H1 (cell line): ENCODE measurements at regions not wholly inside any gene's neighbourhood (a gene's known extent, or its start where the extent isn't known, plus 50 kb on each side); places are given as distances from the start of the nearest gene placed in this dataset.

Experiments used
- CTCF ChIA-PET: fragments of 300-600 bp; sonication (Branson Sonifier 250); formaldehyde crosslinking; loops from one replicate; lab custom pipeline; 2021; ENCODE audit not compliant: partially characterized antibody; lab: Charles Lee
- POLR2A ChIA-PET: fragments of 300-600 bp; sonication (Branson Sonifier 250); formaldehyde crosslinking; loops from one replicate; lab custom pipeline; 2021; ENCODE audit warnings: inconsistent platforms; ENCODE audit not compliant: partially characterized antibody; lab: Charles Lee
- DNase-seq, 2 experiments: peaks; one replicate each; pipeline versions ENCODE4 v3.0.0 to v3.0.0-alpha.2; 2010 to 2022; ENCODE audit warnings: low spot score in 2 of 2, low read depth in 1 of 2, mixed read lengths in 1 of 2
- FAIRE-seq: peaks from 2 replicates; lab custom pipeline; 2011; peaks lifted over from hg19 to GRCh38; lab: Jason Lieb, UNC
- H2AFZ ChIP-seq: 2 replicates; pipeline ENCODE4 v1.8.1; 2012; ENCODE audit warnings: low read length, inconsistent platforms
- H2AK5ac ChIP-seq: 2 replicates; pipeline ENCODE4 v1.6.1; 2013; ENCODE audit warnings: low read depth, low read length
- H2BK120ac ChIP-seq: replicated peaks from 2 replicates; pipeline ENCODE3; 2013; ENCODE audit warnings: low read depth, low read length, inconsistent platforms
- H2BK12ac ChIP-seq: 2 replicates; pipeline ENCODE4 v1.6.1; 2013; ENCODE audit warnings: low read depth, low read length
- H2BK15ac ChIP-seq: 2 replicates; pipeline ENCODE4 v1.6.1; 2013; ENCODE audit warnings: low read length
- H2BK20ac ChIP-seq: 2 replicates; pipeline ENCODE4 v1.6.1; 2013; ENCODE audit warnings: low read length
- H2BK5ac ChIP-seq: 2 replicates; pipeline ENCODE4 v1.6.1; 2013; ENCODE audit warnings: low read depth, low read length
- H3K14ac ChIP-seq: 2 replicates; pipeline ENCODE4 v1.6.1; 2013; ENCODE audit warnings: inconsistent platforms; ENCODE audit not compliant: insufficient read length
- H3K18ac ChIP-seq: 2 replicates; pipeline ENCODE4 v1.6.1; 2013; ENCODE audit warnings: low read length; ENCODE audit errors: extremely low read depth
- H3K23ac ChIP-seq: 2 replicates; pipeline ENCODE4 v1.6.1; 2013; ENCODE audit warnings: inconsistent platforms; ENCODE audit not compliant: insufficient read length
- H3K23me2 ChIP-seq: 2 replicates; pipeline ENCODE4 v1.6.1; 2013; ENCODE audit warnings: low read depth, low read length
- H3K27ac ChIP-seq: 2 replicates; pipeline ENCODE4 v1.6.1; 2011; ENCODE audit warnings: low read depth, low read length, inconsistent platforms
- H3K27me3 ChIP-seq, 4 experiments: replicated peaks in 1 of 4; 1 replicate in 1 of 4; 2 replicates in 3 of 4; pipeline versions ENCODE4 v1.6.1 to v1.8.1; 2011 to 2013; ENCODE audit warnings: low read length in 3 of 4, mild to moderate bottlenecking in 3 of 4, inconsistent platforms in 2 of 4, mixed read lengths in 2 of 4, moderate library complexity in 1 of 4; ENCODE audit not compliant: control insufficient read depth in 3 of 4, insufficient read depth in 3 of 4; ENCODE audit errors: extremely low read depth in 1 of 4
- H3K36me3 ChIP-seq, 4 experiments: 2 replicates each; pipeline versions ENCODE4 v1.6.1 to v1.8.1; 2011 to 2013; ENCODE audit warnings: mild to moderate bottlenecking in 4 of 4, low read length in 3 of 4, moderate library complexity in 2 of 4, control low read depth in 1 of 4, inconsistent platforms in 1 of 4; ENCODE audit not compliant: insufficient read depth in 4 of 4, control insufficient read depth in 2 of 4
- H3K4ac ChIP-seq: replicated peaks from 2 replicates; pipeline ENCODE3; 2013; ENCODE audit warnings: low read length, low read depth, mixed read lengths, inconsistent platforms; ENCODE audit not compliant: insufficient read length
- H3K4me1 ChIP-seq, 4 experiments: replicated peaks in 1 of 4; 1 replicate in 1 of 4; 2 replicates in 3 of 4; pipeline versions ENCODE4 v1.6.1 to v1.8.1; 2011 to 2013; ENCODE audit warnings: low read length in 3 of 4, inconsistent platforms in 2 of 4, mixed read lengths in 1 of 4; ENCODE audit not compliant: insufficient read depth in 4 of 4, control insufficient read depth in 3 of 4
- H3K4me2 ChIP-seq, 2 experiments: 2 replicates each; pipeline versions ENCODE4 v1.6.1 to v1.8.1; 2011 to 2013; ENCODE audit warnings: low read depth in 2 of 2, low read length in 2 of 2, control low read depth in 1 of 2, inconsistent platforms in 1 of 2, mild to moderate bottlenecking in 1 of 2; ENCODE audit not compliant: insufficient read depth in 1 of 2
- H3K4me3 ChIP-seq, 4 experiments: fragments of 200-600, 300-600 bp in 1 of 4; sonication (generic), shearing (Covaris generic), sonication (Bioruptor Twin) in 1 of 4; 2 replicates each; pipeline versions ENCODE4 v1.5.1 to v1.8.1; 2011 to 2016; ENCODE audit warnings: low read length in 4 of 4, low read depth in 3 of 4, control low read depth in 2 of 4, inconsistent platforms in 2 of 4, mild to moderate bottlenecking in 2 of 4, mixed read lengths in 1 of 4, moderate library complexity in 1 of 4; ENCODE audit not compliant: insufficient read depth in 2 of 4; ENCODE audit errors: extremely low read depth in 1 of 4
- H3K56ac ChIP-seq: replicated peaks from 2 replicates; pipeline ENCODE3; 2013; ENCODE audit warnings: low read depth, mild to moderate bottlenecking, mixed read lengths, low read length, inconsistent platforms; ENCODE audit not compliant: insufficient read length
- H3K79me1 ChIP-seq: 2 replicates; pipeline ENCODE4 v1.6.1; 2013; ENCODE audit warnings: low read depth, low read length, control low read depth
- H3K79me2 ChIP-seq, 2 experiments: 2 replicates each; pipeline versions ENCODE4 v1.6.1 to v1.8.1; 2012 to 2013; ENCODE audit warnings: low read length in 2 of 2, mild to moderate bottlenecking in 2 of 2, inconsistent platforms in 1 of 2; ENCODE audit not compliant: insufficient read depth in 2 of 2, control insufficient read depth in 1 of 2
- H3K9ac ChIP-seq, 4 experiments: replicated peaks in 1 of 4; 1 replicate in 1 of 4; 2 replicates in 3 of 4; pipeline versions ENCODE4 v1.6.1 to v1.8.1; 2011 to 2013; ENCODE audit warnings: low read depth in 3 of 4, low read length in 3 of 4, control low read depth in 2 of 4, mild to moderate bottlenecking in 2 of 4, moderate library complexity in 2 of 4, inconsistent platforms in 1 of 4; ENCODE audit errors: extremely low read depth in 1 of 4
- H3K9me3 ChIP-seq, 2 experiments: 2 replicates each; pipeline versions ENCODE4 v1.6.1 to v1.8.1; 2012 to 2013; ENCODE audit warnings: mild to moderate bottlenecking in 2 of 2, moderate library complexity in 2 of 2, control low read depth in 1 of 2, inconsistent platforms in 1 of 2, low read depth in 1 of 2, low read length in 1 of 2, mixed read lengths in 1 of 2; ENCODE audit not compliant: insufficient read depth in 2 of 2
- H4K20me1 ChIP-seq, 2 experiments: replicated peaks in 1 of 2; 2 replicates each; pipeline versions ENCODE3 to v1.8.1; 2011 to 2013; ENCODE audit warnings: inconsistent platforms in 2 of 2, low read length in 2 of 2, mild to moderate bottlenecking in 1 of 2; ENCODE audit not compliant: insufficient read depth in 2 of 2, control insufficient read depth in 1 of 2
- H4K5ac ChIP-seq: 2 replicates; pipeline ENCODE4 v1.6.1; 2013; ENCODE audit warnings: low read length, low read depth, mixed read lengths, inconsistent platforms; ENCODE audit not compliant: insufficient read length
- H4K8ac ChIP-seq: 2 replicates; pipeline ENCODE4 v1.8.0; 2013; ENCODE audit warnings: mild to moderate bottlenecking, moderate library complexity, low read length, inconsistent platforms; ENCODE audit not compliant: insufficient read depth; ENCODE audit errors: extremely low read depth
- H4K91ac ChIP-seq: replicated peaks from 2 replicates; pipeline ENCODE3; 2013; ENCODE audit warnings: low read length, mixed read lengths, inconsistent platforms; ENCODE audit not compliant: insufficient read length
- CBX8 ChIP-seq: fragments of 300-800, 300-1000 bp; sonication (generic); IDR thresholded peaks from 2 replicates; pipeline ENCODE4 v1.7.1; 2016; ENCODE audit warnings: low read depth, low read length, borderline replicate concordance
- E2F6 ChIP-seq: IDR thresholded peaks from 2 replicates; pipeline ENCODE4 v1.6.1; 2012; ENCODE audit warnings: inconsistent platforms
- JUN ChIP-seq: IDR thresholded peaks from 2 replicates; pipeline ENCODE4 v1.6.1; 2011; ENCODE audit warnings: low read depth, mild to moderate bottlenecking, improper control_type of control experiment, low read length
- MAX ChIP-seq: IDR thresholded peaks from 2 replicates; pipeline ENCODE4 v1.6.1; 2012; ENCODE audit warnings: inconsistent platforms
- POLR2A ChIP-seq, 2 experiments: IDR thresholded peaks; 1 replicate in 1 of 2; 2 replicates in 1 of 2; pipeline ENCODE4 v1.6.1; 2011; ENCODE audit warnings: low read depth in 2 of 2, low read length in 2 of 2, mild to moderate bottlenecking in 2 of 2; ENCODE audit errors: control extremely low read depth in 1 of 2
- RFX5 ChIP-seq: IDR thresholded peaks from 2 replicates; pipeline ENCODE4 v1.6.1; 2011; ENCODE audit warnings: low read depth, low read length, improper control_type of control experiment, borderline replicate concordance
- RNF2 ChIP-seq: fragments of 200-900, 300-1000 bp; sonication (generic); IDR thresholded peaks from 2 replicates; pipeline ENCODE4 v1.7.1; 2016; ENCODE audit warnings: borderline replicate concordance, low read depth, mild to moderate bottlenecking, antibody characterized with exemption, low read length; ENCODE audit not compliant: poor library complexity, severe bottlenecking; ENCODE audit errors: missing control alignments
- SP2 ChIP-seq: IDR thresholded peaks from 2 replicates; pipeline ENCODE4 v1.6.1; 2012; ENCODE audit warnings: mild to moderate bottlenecking, low read length, inconsistent platforms
- SUZ12 ChIP-seq: fragments of 200-600 bp; sonication (generic); IDR thresholded peaks from 2 replicates; pipeline ENCODE4 v1.6.1; 2012; ENCODE audit warnings: mild to moderate bottlenecking, inconsistent platforms, low read length, moderate library complexity, mixed read lengths
- TAF1 ChIP-seq: IDR thresholded peaks from 2 replicates; pipeline ENCODE4 v1.6.1; 2011; ENCODE audit warnings: mild to moderate bottlenecking, low read depth, low read length
- TAF7 ChIP-seq: optimal IDR thresholded peaks from 2 replicates; pipeline ENCODE3; 2011; ENCODE audit warnings: low read depth, mild to moderate bottlenecking, inconsistent platforms, low read length, moderate library complexity, borderline replicate concordance
- USF2 ChIP-seq: IDR thresholded peaks from 2 replicates; pipeline ENCODE4 v1.6.1; 2011; ENCODE audit warnings: low read length, improper control_type of control experiment
- YY1 ChIP-seq: IDR thresholded peaks from 2 replicates; pipeline ENCODE4 v1.6.1; 2011; ENCODE audit warnings: low read depth, mild to moderate bottlenecking, low read length
- WGBS, 2 experiments: shearing (Covaris generic) in 1 of 2; methylation state at CpG; one replicate each; pipeline versions ENCODE4 v1.1.6 to v1.1.7; 2013 to 2015; ENCODE audit warnings: low lambda C conversion rate in 2 of 2, mixed read lengths in 2 of 2, inconsistent platforms in 1 of 2, low coverage in 1 of 2, missing lambda C conversion rate in 1 of 2; ENCODE audit not compliant: insufficient replicate concordance in 2 of 2, insufficient coverage in 1 of 2, insufficient read length in 1 of 2; ENCODE audit errors: extremely low coverage in 1 of 2, missing lambda C conversion rate in 1 of 2; 5-methylcytosine and 5-hydroxymethylcytosine counted together

- 86% methylated on average over 1 of the region's 1 CpG; no CpG with 5 or more reads in 1 of the 2 experiments for WGBS, 2 experiments
- H2BK5ac ChIP-seq: no peak overlapping the region
- ChIA-PET POLR2A (no interaction called here), CTCF (interaction anchor here (0.7 to 1.5 kb wide), 3 partner anchors 18 to 303 kb away, joined by 3 to 4 read pairs (median 3); no protein-coding TSS in a partner anchor)
- no peak overlapping the region for H3K27ac ChIP-seq
- H3K4me1 ChIP-seq: peaks cover 0 to 3% (median 2%) of the 10 kb centered on the region in 4 experiments; a peak in 2 of 7 replicates
- no peak overlapping the region for H4K8ac ChIP-seq
- no peak overlapping the region for H2BK15ac ChIP-seq
- no peaks in the 10 kb centered on the region for H3K79me1 ChIP-seq
- no peak overlapping the region for H2BK12ac ChIP-seq
- DNase-seq (no peak), FAIRE-seq (no peak)
- H4K91ac ChIP-seq: no peak overlapping the region
- H2BK120ac ChIP-seq: no peak overlapping the region
- H3K79me2 ChIP-seq: no peaks in the 10 kb centered on the region
- no peaks in the 10 kb centered on the region for H3K23me2 ChIP-seq
- H2AFZ ChIP-seq: no peak overlapping the region
- H3K36me3 ChIP-seq: no peaks in the 10 kb centered on the region
- H3K9ac ChIP-seq: no peak overlapping the region
- no peak overlapping the region for H3K4me3 ChIP-seq
- no peak overlapping the region for H3K23ac ChIP-seq
- no peak overlapping the region for H3K18ac ChIP-seq
- H4K20me1 ChIP-seq: no peaks in the 10 kb centered on the region
- no peak overlapping the region for H3K4me2 ChIP-seq
- H3K14ac ChIP-seq: no peak overlapping the region
- no peak overlapping the region for H2BK20ac ChIP-seq
- no peak overlapping the region for H2AK5ac ChIP-seq
- no peaks in the 10 kb centered on the region for H3K9me3 ChIP-seq
- no peak overlapping the region for H3K56ac ChIP-seq
- no peak overlapping the region for H3K4ac ChIP-seq
- H4K5ac ChIP-seq: no peak overlapping the region
- no peaks in the 10 kb centered on the region for H3K27me3 ChIP-seq
- no peak for TF ChIP-seq TAF1
- no peak for TF ChIP-seq POLR2A (IDR thresholded peaks at IDR 0.05; ENCODE audit: control extremely low read depth in 1 of 2, low read depth in 2 of 2, low read length in 2 of 2)
- no peak for TF ChIP-seq E2F6
- TF ChIP-seq TAF7: no peak
- TF ChIP-seq RFX5: no peak
- TF ChIP-seq RNF2: no peak
- no peak for TF ChIP-seq USF2
- TF ChIP-seq JUN: no peak
- TF ChIP-seq SP2: no peak
- TF ChIP-seq MAX: no peak
- TF ChIP-seq CBX8: no peak
- TF ChIP-seq YY1: no peak
- TF ChIP-seq SUZ12: no peak
Measured at GRCh38 chr10:120034236-120034635, 141.7 kb downstream of the SEC23IP start.
